GM18508 (cell line): ENCODE measurements at regions not wholly inside any gene's neighbourhood (a gene's known extent, or its start where the extent isn't known, plus 50 kb on each side); places are given as distances from the start of the nearest gene placed in this dataset.
"Not testable (repeated sequence)": the region's sequence is repeated elsewhere in the genome, so short reads cannot be mapped to it uniquely, and the experiment has no call there.

Experiments
- ATAC-seq: cut with Tn5 transposase; IDR thresholded peaks from one replicate; pipeline ENCODE4 v1.9.1; 2021; ENCODE audit warnings: moderate number of reproducible peaks; ENCODE audit not compliant: insufficient read depth, unreplicated experiment

DNA sequence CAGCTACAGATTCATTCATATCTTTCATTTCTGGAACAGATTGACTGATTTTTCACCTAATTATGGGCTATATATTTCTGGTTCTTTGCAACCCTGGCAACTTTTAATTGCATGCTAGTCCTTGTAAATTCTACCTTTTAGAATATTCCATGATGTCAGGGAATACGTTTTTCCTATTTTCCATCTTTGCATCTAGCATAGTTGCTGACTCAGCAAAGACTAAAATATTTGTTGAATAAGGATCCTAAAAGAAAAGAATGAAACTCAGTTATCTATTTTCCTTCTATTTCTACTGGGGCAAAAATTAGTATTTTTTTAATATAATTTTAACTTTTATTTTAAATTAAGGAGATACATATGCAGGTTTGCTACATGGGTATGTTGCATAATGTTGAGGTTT lies 438.3 kb downstream of the GXYLT1 start:
- no peak for ATAC-seq

DNA sequence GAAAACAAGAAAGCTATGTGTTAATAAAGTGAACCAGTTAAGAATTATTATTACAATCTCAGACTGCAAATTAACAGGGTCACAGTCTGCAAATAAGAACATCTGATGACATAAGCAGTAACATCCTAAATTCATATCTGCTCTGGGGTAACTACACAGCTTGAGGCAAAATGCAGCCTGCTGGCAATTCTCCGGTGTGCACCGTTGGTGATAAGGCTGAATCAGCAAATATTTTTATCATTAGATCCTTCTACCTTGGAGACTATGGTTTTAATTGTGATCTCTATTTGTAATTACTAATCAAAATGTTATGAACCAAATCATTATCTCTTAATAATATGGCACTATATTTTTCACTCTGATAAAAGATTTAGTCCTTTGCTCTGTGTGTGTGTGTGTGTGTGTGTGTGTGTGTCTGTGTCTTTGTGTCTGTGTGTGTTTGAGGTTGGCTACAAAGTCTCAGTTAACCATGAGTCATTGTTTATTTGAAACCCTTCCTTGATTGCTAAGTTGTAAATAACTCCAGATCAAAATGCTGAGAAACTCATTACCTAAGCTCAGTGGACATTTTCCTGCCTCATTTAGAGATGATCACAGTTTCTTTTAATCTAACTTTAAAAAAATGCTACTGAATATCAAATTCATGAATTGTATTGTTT lies 442.6 kb downstream of the GXYLT1 start:
- ATAC-seq: no peak

DNA sequence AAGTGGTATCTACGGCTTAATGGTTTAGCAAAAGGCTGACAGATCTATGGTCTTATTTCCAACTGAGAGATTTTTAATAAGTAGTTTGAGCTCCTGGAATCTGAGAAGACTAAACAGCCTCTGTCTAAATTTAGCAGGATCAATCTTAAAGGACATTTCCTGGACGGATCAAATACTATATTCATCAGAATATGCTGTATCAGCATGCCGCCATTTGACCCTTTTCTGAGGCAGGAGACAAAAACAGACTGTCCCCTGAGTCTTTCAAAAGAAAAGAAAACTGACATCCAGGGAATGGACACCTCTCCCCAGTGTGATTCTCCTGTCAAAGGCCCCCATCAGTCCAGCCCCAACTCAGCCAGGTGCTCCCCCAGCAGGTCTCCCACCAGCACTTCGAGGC lies 443.7 kb downstream of the GXYLT1 start:
- ATAC-seq: no peak

DNA sequence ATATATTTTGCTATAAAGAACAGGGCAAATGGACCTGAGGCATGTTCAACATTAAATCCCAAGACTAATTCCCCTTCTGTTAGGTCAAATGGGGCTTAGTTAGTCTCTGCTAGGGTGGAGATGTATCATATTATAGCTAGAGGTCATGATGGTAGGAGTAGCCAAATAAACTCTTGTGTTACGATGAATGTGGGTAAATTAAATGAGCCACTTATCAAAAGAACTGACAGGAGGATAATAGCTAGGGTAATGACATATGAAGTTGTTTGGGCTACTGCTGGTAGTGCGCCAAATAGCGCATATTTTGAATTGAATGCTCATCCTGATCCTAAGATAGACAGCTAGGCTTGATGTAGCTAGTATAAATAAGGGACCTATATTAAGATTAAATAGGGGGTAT lies 445.0 kb downstream of the GXYLT1 start:
- ATAC-seq: no peak

GRCh38 chr12:41697161-41697560 lies 447.5 kb downstream of the GXYLT1 start:
- ATAC-seq: no peak

- no peak for ATAC-seq
Observed at GRCh38 chr12:41684997-41685396, 459.7 kb downstream of the GXYLT1 start.

DNA sequence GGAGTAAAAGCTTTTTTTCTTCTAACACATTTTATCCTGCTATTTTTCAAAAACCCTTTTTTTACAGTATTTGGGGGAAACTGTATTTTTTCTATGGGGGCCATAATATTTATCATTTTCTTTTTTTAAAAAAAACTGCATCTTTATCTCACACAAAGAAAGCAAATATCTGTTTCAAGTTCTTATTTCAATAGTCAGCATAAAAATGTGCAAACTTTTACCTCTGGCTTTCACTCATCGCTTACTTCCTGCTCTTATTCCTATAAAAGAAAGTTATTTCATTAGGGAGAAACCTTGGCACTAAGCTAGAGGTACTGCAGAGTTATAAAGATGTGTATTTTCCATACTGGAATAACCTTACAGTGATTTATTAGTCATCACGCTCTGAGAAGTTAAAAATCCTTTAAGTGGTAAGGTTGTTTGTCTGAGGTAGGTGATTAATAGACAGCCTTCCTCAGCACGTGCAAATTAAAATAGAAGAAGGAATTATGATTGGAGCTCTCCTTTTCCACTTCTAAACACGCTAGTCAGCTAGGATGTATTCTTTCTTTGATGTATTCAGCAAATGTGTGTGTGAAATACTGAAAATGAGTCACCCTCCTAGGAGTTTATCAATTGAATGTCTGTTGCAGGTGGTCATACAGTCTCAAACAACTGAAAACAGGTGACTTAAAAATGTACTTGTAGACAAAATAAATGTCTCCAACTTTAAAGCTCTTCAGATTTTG lies 461.0 kb downstream of the GXYLT1 start:
- ATAC-seq: no peak

- ATAC-seq: no peak
Observed at GRCh38 chr12:41683023-41683422, 461.7 kb downstream of the GXYLT1 start.

- no peak for ATAC-seq
Observed at GRCh38 chr12:41681898-41682297, 462.8 kb downstream of the GXYLT1 start.

DNA sequence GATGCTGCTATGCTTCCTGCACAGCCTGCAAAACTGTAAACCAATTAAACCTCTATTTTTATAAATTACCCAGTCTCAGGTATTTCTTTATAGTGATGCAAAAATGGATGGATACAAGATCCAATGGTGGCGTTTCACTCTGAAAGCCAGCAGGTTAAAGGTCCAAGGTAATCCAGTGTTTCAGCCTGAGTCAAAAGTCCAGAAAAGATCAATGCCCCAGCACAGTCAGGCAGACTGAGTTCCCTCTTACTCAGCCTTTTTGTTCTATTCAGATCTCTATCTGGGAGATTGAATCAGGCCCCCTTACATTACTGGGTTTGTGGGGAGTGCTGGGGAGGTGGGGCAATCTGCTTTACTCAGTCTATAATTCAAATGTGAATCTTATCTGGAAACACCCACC lies 464.5 kb downstream of the GXYLT1 start:
- no peak for ATAC-seq

- ATAC-seq: no peak
Observed at GRCh38 chr12:41663598-41664265, 475.6 kb downstream of the PDZRN4 start.

DNA sequence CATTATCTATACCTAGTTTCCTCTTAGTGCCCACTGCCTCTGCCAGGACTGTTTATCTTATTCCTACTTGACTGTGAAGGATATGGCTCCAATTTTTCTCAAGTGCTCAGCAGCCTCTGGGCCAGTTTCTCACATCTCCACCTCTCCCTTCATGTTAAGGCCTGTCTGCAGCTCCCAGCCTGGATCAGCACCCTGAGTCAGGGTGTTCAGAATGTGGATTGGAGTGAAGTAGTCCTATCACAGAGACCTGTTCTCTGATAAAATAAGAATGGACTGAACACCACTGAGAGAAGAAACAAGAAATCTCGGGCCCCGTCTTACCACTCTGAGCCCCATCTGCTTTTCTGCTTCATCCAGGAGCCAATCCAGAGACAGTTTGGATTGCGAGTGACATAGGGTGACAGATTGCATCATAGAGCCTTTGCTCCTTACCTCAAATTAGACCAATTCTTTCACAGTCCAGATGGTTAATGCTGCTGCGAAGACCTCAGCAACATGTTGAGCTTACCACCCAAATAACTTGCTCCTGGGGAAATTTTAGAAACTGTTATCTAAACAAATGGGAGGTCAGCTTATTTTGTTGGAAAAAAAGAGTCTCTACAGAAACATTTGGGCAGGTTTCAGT lies 473.1 kb downstream of the PDZRN4 start:
- ATAC-seq: no peak

GRCh38 chr12:41656454-41656853 lies 468.3 kb downstream of the PDZRN4 start:
- no peak for ATAC-seq

DNA sequence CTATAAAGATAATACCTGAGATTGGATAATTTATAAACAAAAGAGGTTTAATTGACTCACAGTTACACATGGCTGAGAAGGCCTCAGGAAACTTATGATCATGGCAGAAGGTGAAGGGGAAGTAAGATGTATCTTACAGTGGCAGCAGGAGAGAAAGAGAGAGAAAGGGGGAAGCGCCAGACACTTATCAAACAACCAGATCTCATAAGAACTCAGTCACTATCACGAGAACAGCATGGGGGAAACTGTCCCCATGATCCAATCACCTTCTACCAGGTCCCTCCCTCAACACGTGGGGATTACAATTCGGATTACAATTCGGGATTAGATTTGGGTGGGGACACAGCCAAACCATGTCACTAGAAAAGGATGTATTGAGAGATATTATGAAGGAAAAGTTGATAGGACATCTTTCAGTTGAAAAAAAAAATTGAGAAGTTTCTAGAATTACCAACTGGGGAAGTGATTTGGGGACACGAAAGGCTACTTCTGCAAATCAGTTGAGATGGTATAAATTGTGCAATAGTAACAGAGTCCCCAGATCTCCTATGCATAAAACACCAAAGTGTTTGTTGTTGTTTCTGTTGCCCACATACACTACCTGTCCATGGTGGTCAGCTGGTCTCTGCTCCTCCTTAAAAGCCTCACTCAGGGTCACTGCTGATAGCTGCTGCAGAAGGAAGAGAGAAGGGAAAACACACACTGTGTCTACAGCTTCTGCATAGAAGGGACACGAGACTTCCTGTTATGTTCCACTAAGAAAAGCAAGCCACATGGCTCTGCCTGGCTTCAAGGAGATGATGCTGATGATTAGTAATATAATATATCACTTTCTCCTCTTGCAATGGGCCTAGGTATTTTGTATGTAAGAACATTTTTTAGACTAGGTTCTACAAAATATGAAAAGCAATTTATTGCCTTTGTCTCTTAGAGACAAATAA lies 465.5 kb downstream of the PDZRN4 start:
- ATAC-seq: no peak

- no peak for ATAC-seq
Observed at GRCh38 chr12:41652981-41653380, 464.9 kb downstream of the PDZRN4 start.

DNA sequence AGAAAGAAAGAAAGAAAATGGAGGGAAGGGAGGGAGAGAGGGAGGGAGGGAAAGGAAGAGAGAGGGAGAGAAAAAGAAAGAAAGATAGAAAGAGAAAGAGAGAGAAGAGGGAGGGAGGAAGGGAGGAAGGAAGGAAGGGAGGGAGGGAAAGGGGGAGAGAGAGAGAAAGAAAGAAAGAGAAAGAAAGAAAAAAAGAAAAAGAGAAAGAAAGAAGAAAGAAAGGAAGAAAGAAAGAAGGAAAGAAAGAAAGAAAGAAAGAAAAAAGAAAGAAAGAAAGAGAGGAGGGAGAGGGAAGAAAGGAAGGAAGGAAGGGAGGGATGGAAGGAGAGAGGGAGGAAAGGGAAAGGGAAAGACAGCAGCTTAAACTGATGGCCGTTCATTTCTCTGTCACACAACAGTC lies 457.5 kb downstream of the PDZRN4 start:
- ATAC-seq: no peak

GRCh38 chr12:41642808-41643207 lies 454.7 kb downstream of the PDZRN4 start:
- not testable (repeated sequence) for ATAC-seq

DNA sequence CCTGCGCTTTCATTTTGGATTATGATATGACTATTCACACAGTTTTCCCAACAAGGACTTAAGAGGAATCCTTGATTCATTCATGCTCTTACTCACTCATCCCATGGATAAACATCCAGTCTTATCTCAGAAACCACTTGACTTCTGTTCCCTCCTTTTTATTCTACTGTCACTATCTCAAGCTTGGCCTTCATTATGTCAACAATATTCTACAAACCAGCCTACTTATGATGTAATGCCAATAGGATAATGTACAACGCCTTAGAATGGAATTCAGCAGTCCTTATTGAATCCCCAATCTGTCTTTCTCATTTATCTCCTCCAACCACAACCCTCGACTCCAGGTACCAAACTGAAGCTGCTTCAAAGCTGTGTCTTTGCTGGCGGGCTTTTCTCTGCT lies 448.5 kb downstream of the PDZRN4 start:
- no peak for ATAC-seq

GRCh38 chr12:41635626-41636364 lies 447.7 kb downstream of the PDZRN4 start:
- no peak for ATAC-seq
